Skeletal muscle cell (primary cell): ENCODE measurements at regions not wholly inside any gene's neighbourhood (a gene's known extent, or its start where the extent isn't known, plus 50 kb on each side); places are given as distances from the start of the nearest gene placed in this dataset.
A peak's percentile ranks its signal among the peaks of the same experiment; 100 is the strongest.
"Not testable (repeated sequence)": the region's sequence is repeated elsewhere in the genome, so short reads cannot be mapped to it uniquely, and the experiment has no call there.

Source experiments
- DNase-seq: peaks from one replicate; pipeline ENCODE4 v3.0.0-alpha.2; 2010; ENCODE audit warnings: low read depth
- H3K4me3 ChIP-seq: 2 replicates; pipeline ENCODE4 v1.5.1; 2011; ENCODE audit warnings: low read depth, mild to moderate bottlenecking, control low read depth, low read length, moderate library complexity

DNA sequence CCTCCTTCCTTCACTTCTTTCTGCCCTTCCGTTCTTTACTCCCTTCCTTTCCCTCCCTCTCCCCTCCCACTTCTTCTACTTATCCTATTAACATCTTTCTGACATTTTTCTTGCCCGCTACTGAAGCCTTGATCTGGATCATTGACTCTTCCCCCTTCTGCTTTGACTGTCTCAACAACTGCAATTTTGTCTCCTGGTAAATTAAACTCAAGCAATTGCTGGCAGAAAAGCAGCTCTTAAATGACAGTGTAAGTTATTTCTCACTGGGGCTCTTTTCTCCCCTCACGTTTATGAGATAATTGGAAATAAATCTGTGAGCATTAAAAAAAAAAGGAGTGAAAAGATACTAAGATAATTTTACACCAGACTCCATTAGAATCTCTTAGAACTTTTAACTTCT lies 120.0 kb downstream of the SLC17A6 start:
- DNase-seq, result no peak
- no peak overlapping the region for H3K4me3 ChIP-seq

DNA sequence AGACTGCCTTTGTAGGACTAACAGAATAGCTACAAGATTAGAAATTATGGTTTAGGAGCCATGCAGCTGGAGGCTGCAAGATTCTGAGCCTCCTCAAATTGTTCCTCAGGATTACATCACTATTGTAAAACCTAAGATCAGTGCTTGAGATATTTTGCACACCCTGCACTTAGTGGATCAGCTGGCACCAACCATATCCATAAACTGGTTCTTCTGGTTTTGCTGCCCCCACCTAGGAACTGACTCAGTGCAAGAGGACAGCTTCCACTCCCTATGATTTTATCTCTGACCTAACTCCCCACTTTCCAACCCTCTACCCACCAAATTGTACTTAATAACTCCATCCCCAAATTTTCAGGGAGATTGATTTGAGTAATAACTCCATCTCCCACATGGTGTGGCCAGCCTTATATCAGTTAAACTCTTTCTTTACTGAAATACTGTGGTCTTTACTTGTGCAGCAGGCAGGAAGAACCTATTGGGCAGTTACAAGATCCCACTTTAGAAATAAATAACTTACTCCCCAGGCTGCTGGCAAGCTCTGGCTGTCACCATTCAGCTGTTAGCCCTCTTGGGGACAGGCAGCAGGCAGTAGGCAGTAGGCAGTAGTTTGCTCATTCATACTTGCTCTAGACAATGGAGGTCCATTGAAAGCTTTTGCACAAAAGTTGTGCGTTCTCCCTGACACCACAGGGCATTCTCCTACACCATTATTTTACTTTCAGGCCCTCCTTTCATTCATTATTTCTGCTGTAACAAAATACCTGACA lies 119.0 kb downstream of the SLC17A6 start:
- DNase-seq, result no peak
- H3K4me3 ChIP-seq, result no peak overlapping the region

DNA sequence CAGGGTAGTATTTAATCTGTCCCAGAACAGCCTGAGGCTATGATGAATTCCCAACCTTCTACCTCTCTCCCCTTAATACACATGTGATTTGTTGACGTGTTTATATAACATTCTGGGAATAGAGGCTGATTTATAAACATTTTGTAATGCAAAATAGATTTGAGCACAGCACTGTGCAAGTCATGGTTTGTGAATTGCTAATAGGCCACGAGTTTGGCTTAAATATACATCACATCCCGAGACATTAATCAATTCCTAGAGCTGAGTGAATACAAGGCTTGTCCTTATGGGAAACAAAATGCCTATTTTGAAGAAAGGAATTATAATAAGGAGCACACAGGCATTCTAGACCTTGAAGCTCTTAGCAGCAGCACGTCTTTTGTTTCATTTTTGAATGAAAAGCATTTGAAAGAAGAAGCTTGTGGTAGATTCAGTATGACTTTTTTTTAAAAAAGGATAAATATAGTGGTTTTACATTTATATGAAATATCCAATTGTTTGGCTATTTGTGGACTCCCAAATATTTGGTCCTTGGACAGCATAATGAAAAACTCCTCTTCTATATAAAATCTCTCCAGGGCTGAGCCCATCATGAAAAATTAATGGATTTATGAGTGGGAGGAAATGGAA lies 116.4 kb downstream of the SLC17A6 start:
- DNase-seq, result no peak
- no peak overlapping the region for H3K4me3 ChIP-seq

DNA sequence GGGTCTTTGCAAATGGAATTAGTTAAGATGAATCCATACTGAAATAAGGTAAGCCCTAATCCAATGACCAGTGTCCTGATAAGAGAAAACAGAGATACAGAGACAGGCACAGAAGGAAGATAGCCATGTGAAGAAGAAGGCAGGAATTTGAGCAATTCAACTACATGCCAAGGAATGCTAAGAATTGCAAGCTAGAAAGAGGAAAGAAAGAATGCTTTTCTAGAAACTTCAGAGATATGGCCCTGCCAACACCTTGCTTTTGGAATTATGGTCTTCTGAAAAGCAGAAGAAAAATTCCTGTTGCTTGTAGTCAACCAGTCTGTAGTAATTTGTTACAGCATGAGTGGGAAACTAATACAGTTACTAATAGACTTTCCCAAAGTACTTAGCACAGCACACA lies 111.3 kb downstream of the SLC17A6 start:
- no peak overlapping the region for H3K4me3 ChIP-seq
- DNase-seq, result no peak

DNA sequence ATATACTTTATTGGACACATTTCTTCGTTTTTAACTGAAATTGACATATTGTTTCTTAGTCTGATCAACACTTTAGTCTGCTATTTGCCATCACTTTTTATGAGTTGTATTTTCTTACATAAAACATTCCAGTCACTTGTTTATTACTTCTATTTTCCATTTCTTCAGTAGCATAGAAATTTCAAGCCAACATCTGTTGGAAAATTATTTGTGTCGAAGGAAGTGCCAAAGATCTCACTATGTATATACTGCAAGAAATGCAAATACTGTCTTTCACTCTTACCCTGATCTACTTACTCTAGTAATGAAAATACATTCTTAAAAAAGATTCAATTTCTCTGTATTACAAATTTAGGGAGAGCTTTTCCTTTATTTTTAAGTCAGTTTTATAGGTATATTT lies 105.9 kb downstream of the SLC17A6 start:
- H3K4me3 ChIP-seq, result no peak overlapping the region

DNA sequence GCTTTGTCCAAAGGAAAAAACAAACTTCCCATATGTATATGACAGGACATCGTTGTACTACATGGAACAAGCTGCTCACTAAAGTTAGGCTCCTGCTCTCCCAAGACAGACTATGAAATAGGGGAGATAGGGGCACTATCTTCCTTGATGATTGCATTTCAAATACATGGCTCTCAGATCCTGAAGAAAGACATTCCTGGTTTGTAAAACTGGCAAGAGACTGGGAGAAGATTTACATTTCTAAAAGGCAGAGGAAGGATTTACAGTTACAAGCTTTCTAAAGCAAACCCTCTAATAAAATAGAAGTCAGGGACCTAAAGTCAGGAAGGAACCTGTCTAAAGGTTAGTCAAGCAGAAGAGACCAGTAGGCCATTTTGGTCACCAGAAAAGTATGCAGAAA lies 103.7 kb downstream of the SLC17A6 start:
- no peak for DNase-seq

More for the DNA sequence above, 105.9 kb downstream of the SLC17A6 start:
- no peak for DNase-seq

DNA sequence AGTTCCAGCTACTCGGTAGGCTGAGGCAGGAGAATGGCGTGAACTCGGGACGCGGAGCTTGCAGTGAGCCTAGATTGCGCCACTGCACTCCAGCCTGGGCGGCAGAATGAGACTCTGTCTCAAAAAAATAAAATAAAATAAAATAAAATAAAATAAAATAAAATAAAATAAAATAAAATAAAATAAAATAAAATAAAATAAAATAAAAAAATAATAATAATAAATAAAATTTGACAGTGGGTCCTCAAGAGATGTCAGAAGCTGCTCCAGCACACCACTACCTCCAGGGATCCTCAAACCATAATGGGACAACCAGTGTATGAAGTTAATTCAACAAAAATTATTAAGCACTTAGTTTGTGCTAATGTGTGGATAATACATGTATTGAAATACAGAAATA lies 97.4 kb downstream of the SLC17A6 start:
- H3K4me3 ChIP-seq, DNase-seq: not testable (repeated sequence)

More for the DNA sequence above, 103.7 kb downstream of the SLC17A6 start:
- H3K4me3 ChIP-seq, result no peak overlapping the region

DNA sequence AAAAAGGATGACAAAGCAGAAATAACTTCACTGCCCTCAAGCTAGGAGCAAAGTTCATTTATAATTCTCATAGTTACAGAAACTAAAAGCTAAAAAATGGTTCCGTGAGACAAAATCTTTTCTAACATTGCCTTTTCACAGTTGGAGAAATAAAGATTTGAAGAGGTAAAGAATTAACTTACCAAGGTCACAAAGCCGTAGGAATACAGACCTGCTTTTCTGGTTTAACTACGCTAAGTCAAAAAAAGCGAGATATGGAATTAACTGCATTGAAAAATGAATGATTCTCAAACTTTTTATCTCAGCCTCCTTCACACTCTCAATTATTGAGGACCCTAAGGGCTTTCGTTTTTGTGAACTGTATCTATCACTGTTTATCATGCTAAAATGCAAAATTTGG lies 95.3 kb downstream of the SLC17A6 start:
- DNase-seq, result no peak
- H3K4me3 ChIP-seq, result no peak overlapping the region

DNA sequence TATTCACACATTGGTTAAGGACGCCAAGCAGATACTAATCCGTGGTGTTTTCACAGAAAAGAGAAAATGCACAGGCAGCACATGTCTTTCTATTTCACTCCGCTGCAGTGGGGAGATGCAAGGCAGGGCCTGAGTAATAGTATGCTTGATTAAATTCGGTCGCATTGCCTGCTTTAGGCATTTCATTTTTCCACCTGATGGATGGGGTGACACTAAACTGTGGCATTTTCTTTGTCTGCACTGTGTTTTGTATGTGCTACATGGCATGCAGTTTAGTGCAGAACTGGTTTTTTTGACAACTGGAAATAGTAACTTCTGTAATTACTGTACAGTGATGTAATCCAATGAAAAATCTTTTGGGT lies 94.9 kb downstream of the SLC17A6 start:
- peak overlapping the region; percentile 34 for H3K4me3 ChIP-seq

DNA sequence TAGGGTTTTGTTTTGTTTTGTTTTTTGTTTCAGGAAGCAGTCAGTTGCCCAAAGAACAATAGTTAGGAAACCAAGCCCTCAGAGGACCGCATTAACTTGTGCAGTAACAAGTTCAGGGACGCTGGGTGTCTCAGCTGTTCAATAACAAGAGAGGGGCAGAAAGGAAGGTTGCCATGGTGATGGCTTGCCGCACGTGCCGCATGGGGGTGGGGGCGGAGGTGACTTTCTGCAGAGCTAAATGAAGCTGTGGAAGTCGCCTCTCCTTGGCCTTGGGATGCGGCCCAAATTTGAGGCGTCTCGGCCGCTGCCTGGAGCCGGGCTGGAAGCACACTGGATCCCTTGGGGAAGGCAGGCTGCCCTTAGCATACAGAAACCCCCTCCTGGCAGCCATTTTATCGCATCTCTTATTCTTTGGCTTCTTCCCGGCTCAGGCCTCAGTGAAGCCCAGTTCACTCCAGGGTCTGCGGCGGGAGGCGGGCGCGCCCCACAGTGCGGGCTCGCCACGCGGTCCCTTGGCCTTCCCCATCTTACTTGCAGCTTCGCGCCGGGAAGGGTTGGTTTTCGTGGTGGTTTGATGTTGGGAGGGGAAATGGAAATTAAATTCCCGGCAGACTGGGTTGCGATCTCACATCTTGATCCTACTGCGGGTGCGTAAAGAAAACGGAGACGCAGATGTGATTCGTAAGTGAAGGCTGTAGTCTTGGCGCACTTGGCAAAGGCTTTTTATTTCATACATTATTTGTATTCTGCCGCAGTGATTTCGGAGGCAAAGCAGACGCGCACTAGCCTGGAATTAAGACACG lies 94.3 kb downstream of the SLC17A6 start:
- DNase-seq, result no peak
- H3K4me3 ChIP-seq, result peak overlapping the region; percentile 34

More for the DNA sequence above, 94.9 kb downstream of the SLC17A6 start:
- DNase-seq, result no peak

DNA sequence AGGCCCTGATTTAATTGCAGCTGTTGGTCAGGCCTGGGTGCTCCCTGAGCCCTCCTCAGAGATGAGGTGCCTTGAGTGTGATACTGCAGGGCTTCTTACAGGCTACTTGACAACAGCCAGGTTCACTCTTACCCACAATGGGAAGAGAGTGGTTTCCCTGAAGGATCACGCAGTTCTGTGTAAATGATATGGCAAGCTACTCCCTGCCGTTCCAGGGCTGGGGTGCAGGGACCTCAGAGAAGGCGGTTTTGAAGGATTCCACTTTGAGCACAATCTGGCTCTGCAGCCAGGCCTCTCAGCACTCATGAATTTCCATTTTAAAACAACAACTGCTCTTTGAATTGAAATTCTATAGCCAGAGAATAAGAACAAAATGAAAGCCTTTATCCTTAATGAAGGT lies 92.9 kb downstream of the SLC17A6 start:
- H3K4me3 ChIP-seq, result no peak overlapping the region
- DNase-seq, result no peak

DNA sequence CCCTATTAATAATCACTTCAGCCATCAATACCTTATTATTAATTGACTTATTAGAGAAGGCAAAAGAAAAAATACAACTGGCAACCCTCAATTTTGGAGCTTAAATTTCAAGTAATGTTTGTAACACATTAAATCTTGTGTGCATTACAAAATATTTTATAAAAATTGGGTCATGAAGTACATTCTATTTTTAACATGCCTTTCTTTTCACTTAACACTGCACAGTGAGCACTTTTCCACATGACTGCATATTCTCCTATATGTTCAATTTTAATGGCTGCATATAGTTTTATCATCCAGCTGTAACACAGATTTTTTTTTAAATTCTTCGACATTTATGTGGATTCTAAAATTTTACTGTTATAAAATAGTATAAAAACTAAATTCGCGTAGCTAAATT lies 92.5 kb downstream of the SLC17A6 start:
- no peak for DNase-seq

DNA sequence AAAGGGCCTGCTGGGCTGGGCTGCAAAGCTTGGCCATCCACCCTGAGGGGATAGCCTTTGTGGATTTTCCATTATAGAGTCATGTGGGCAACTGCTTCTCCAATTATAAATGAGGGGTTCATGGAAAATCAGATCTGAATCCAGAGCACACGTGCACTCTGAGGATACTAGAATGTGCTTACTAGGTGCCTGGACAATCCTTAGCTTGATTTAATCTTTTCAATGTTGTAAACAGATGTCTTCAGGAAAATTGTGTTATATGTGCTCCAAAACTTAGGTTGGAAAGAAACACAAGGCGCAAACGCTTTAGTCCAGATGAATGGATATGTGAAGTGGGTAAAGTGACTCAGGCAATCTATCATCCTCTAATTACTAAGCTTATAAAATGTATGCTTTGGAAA lies 92.0 kb downstream of the SLC17A6 start:
- no peak for DNase-seq

More for the DNA sequence above, 92.5 kb downstream of the SLC17A6 start:
- H3K4me3 ChIP-seq, result no peak overlapping the region

More for the DNA sequence above, 92.0 kb downstream of the SLC17A6 start:
- no peak overlapping the region for H3K4me3 ChIP-seq
